IgD-negative memory B cell (primary cell): ENCODE measurements at regions not wholly inside any gene's neighbourhood (a gene's known extent, or its start where the extent isn't known, plus 50 kb on each side); places are given as distances from the start of the nearest gene placed in this dataset.

Source experiments
- H3K27ac Mint-ChIP-seq, 3 donors: one replicate each; pipeline ENCODE4 v1.8.0; 2020 to 2022; ENCODE audit warnings: mild to moderate bottlenecking in 3 of 3, mixed read lengths in 3 of 3, moderate library complexity in 1 of 3
- H3K27me3 Mint-ChIP-seq: one replicate; pipeline ENCODE4 v1.8.0; 2021; ENCODE audit warnings: mixed read lengths
- H3K36me3 Mint-ChIP-seq: one replicate; pipeline ENCODE4 v1.8.0; 2020; ENCODE audit warnings: mild to moderate bottlenecking, mixed read lengths
- H3K4me1 Mint-ChIP-seq, 3 donors: one replicate each; pipeline ENCODE4 v1.8.0; 2020 to 2022; ENCODE audit warnings: mixed read lengths in 3 of 3, mild to moderate bottlenecking in 1 of 3
- H3K4me3 Mint-ChIP-seq, 4 donors: one replicate each; pipeline ENCODE4 v1.8.0; 2020 to 2022; ENCODE audit warnings: mild to moderate bottlenecking in 4 of 4, mixed read lengths in 4 of 4, moderate library complexity in 3 of 4
- H3K9me3 Mint-ChIP-seq, 3 donors: one replicate each; pipeline ENCODE4 v1.8.0; 2020 to 2021; ENCODE audit warnings: mixed read lengths in 3 of 3, mild to moderate bottlenecking in 1 of 3

DNA sequence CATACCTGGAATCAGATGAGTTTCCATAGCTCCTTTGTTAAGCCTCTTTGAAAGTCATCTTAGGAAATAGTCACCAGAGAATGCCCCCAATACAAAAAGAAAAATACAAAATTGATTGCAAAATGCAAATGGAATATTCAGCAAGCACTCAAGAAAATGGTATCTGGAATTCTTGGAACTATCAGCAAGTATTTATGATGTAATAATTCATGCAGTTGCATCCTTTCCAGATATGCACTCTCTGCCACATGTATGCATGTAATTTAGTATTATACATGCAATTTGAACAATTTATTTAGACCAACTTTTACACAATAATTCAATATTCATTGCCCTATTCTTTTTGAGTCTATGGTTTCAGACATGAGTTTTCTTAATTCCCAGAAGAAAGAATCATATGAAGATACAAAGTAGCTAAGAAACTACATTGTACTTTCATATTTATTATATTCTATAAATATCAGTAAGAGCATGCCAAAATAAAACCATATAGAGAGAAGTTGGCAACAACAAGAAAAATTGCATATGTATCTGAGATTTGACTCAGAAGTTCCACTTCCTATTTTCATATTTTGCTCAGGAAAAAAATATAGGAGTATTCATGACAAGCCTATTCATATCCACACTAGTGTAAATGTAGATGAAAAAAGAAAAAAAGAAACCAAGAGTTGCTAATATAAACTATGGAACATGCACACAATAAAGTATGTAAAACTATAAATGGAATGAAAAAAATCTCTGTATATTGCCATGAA, 338.5 kb downstream of the SEMA3D start:
- Mint-ChIP-seq H3K4me3 (no peak overlapping the region), H3K27me3 (no peaks in the 10 kb centered on the region), H3K36me3 (no peaks in the 10 kb centered on the region), H3K4me1 (no peaks in the 10 kb centered on the region), H3K27ac (no peak overlapping the region), H3K9me3 (peaks cover 0 to 2% (median 0%) of the 10 kb centered on the region in 3 donors)

- Mint-ChIP-seq H3K27me3 (no peaks in the 10 kb centered on the region), H3K4me1 (no peaks in the 10 kb centered on the region), H3K36me3 (no peaks in the 10 kb centered on the region), H3K4me3 (no peak overlapping the region), H3K27ac (no peak overlapping the region), H3K9me3 (peaks cover 0 to 2% (median 0%) of the 10 kb centered on the region in 3 donors)
Observed at GRCh38 chr7:84847790-84848189, 339.1 kb downstream of the SEMA3D start.

GRCh38 chr7:84847038-84847437, 339.8 kb downstream of the SEMA3D start:
- Mint-ChIP-seq H3K36me3 (no peaks in the 10 kb centered on the region), H3K27me3 (no peaks in the 10 kb centered on the region), H3K27ac (no peak overlapping the region), H3K9me3 (peaks cover 0 to 2% (median 0%) of the 10 kb centered on the region in 3 donors), H3K4me1 (no peaks in the 10 kb centered on the region), H3K4me3 (no peak overlapping the region)

GRCh38 chr7:84845971-84846370, 340.9 kb downstream of the SEMA3D start:
- peaks cover 0 to 2% (median 0%) of the 10 kb centered on the region in 3 donors for H3K9me3 Mint-ChIP-seq
- H3K27me3 Mint-ChIP-seq, result no peaks in the 10 kb centered on the region
- H3K27ac Mint-ChIP-seq, result no peak overlapping the region
- H3K36me3 Mint-ChIP-seq, result no peaks in the 10 kb centered on the region
- no peak overlapping the region for H3K4me3 Mint-ChIP-seq
- H3K4me1 Mint-ChIP-seq, result no peaks in the 10 kb centered on the region

- Mint-ChIP-seq H3K4me1 (no peaks in the 10 kb centered on the region), H3K27me3 (no peaks in the 10 kb centered on the region), H3K36me3 (no peaks in the 10 kb centered on the region), H3K9me3 (peaks cover 0 to 3% (median 2%) of the 10 kb centered on the region in 3 donors), H3K27ac (no peak overlapping the region), H3K4me3 (no peak overlapping the region)
Observed at GRCh38 chr7:84844771-84845170, 342.1 kb downstream of the SEMA3D start.

GRCh38 chr7:84841809-84842208, 345.0 kb downstream of the SEMA3D start:
- Mint-ChIP-seq H3K27me3 (no peaks in the 10 kb centered on the region), H3K4me3 (no peak overlapping the region), H3K4me1 (no peaks in the 10 kb centered on the region), H3K36me3 (no peaks in the 10 kb centered on the region), H3K9me3 (peaks cover 0 to 6% (median 0%) of the 10 kb centered on the region in 3 donors), H3K27ac (no peak overlapping the region)

- Mint-ChIP-seq H3K36me3 (no peaks in the 10 kb centered on the region), H3K9me3 (peaks cover 0 to 11% (median 2%) of the 10 kb centered on the region in 3 donors), H3K4me1 (no peaks in the 10 kb centered on the region), H3K27me3 (no peaks in the 10 kb centered on the region), H3K27ac (no peak overlapping the region), H3K4me3 (no peak overlapping the region)
Observed at GRCh38 chr7:84838857-84839256, 348.0 kb downstream of the SEMA3D start.

- no peak overlapping the region for H3K4me3 Mint-ChIP-seq
- peaks cover 0 to 16% (median 4%) of the 10 kb centered on the region in 3 donors for H3K9me3 Mint-ChIP-seq
- H3K4me1 Mint-ChIP-seq, result no peaks in the 10 kb centered on the region
- no peaks in the 10 kb centered on the region for H3K27me3 Mint-ChIP-seq
- H3K27ac Mint-ChIP-seq, result no peak overlapping the region
- H3K36me3 Mint-ChIP-seq, result no peaks in the 10 kb centered on the region
Observed at GRCh38 chr7:84837405-84837804, 349.5 kb downstream of the SEMA3D start.

GRCh38 chr7:84829719-84830118, 357.1 kb downstream of the SEMA3D start:
- Mint-ChIP-seq H3K27ac (no peak overlapping the region), H3K27me3 (no peaks in the 10 kb centered on the region), H3K4me3 (no peak overlapping the region), H3K36me3 (no peaks in the 10 kb centered on the region), H3K4me1 (no peaks in the 10 kb centered on the region), H3K9me3 (peaks cover 4 to 18% (median 5%) of the 10 kb centered on the region in 3 donors)

DNA sequence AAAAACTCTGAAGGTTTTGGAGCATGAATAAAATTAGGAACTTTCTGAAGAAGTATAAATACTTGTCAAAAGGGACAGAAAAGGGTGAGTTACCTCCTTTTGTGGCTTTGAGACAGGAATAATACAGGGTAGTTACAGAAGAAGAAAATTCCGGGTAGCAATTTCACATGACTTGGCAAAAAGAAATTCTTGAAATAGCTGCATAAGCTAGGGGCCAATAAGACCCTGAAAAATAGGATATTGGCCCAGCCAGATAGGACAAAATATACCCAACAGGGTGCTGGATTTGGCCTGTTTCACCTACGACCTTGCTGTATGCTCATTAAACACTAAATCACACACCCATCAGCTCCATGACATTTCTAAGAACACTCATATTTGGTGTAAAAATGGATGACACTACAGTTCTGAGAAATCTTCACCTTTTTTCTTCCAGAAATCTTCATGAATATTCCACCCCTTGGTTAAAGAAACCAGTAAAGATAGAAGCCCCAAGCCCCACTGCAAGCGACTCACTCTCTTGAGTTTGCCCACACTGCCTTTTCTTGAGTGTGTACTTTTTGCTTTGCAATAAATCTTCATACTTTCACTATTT, 362.7 kb downstream of the SEMA3D start:
- no peak overlapping the region for H3K4me3 Mint-ChIP-seq
- H3K36me3 Mint-ChIP-seq, result no peaks in the 10 kb centered on the region
- H3K27ac Mint-ChIP-seq, result no peak overlapping the region
- no peaks in the 10 kb centered on the region for H3K4me1 Mint-ChIP-seq
- peaks cover 2 to 13% (median 5%) of the 10 kb centered on the region in 3 donors for H3K9me3 Mint-ChIP-seq
- H3K27me3 Mint-ChIP-seq, result no peaks in the 10 kb centered on the region

DNA sequence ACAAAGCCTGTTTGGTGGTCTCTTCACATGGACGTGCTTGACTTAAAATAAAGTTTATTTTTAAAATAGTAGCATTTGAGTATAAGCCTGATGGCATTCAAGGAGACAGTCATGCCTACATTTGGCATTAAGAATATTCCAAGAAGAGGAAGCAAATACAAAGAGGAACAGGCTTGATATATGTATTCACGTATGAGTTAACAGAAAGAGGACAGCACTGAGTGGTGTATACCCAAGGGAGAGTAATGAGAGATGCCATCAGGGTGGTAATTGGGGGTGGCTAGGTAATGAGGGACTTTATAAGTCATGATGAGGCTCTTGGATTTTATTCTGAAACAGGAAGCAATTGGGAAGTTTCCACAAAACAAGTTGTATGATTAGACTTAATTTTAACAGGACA, 363.3 kb downstream of the SEMA3D start:
- Mint-ChIP-seq H3K27me3 (no peaks in the 10 kb centered on the region), H3K4me1 (no peaks in the 10 kb centered on the region), H3K27ac (peak overlapping the region in 1 of 3 donors; percentile 36), H3K36me3 (no peaks in the 10 kb centered on the region), H3K4me3 (no peak overlapping the region), H3K9me3 (peaks cover 2 to 13% (median 5%) of the 10 kb centered on the region in 3 donors)

DNA sequence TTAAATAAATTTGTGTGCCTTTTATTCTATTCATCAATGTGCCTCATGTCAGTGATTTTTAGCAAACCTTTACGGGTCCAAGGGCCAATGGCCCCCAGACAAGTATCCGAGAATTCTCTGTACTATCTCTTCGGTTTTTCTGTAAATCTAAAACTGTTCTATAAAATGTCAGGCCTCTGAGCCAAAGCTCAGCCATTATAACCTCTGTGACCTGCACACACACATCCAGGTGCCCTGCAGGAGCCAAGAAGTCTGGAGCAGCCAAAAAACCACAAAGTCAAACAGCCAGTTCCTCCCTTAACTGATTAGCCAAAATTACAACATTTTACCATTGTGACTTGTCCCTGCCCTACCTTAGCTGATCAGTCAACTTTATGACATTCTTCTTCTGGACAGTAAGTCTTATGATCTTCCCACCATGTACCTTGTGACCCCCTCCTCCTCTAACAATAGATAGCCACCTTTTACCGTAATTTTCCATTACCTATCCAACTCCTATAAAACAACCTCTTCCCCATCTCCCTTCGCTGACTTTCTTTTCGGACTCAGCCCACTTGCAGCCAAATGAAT, 363.8 kb downstream of the SEMA3D start:
- no peaks in the 10 kb centered on the region for H3K36me3 Mint-ChIP-seq
- H3K4me3 Mint-ChIP-seq, result no peak overlapping the region
- H3K27me3 Mint-ChIP-seq, result no peaks in the 10 kb centered on the region
- peak overlapping the region in 1 of 3 donors; percentile 36 for H3K27ac Mint-ChIP-seq
- no peaks in the 10 kb centered on the region for H3K4me1 Mint-ChIP-seq
- peaks cover 2 to 13% (median 5%) of the 10 kb centered on the region in 3 donors for H3K9me3 Mint-ChIP-seq

DNA sequence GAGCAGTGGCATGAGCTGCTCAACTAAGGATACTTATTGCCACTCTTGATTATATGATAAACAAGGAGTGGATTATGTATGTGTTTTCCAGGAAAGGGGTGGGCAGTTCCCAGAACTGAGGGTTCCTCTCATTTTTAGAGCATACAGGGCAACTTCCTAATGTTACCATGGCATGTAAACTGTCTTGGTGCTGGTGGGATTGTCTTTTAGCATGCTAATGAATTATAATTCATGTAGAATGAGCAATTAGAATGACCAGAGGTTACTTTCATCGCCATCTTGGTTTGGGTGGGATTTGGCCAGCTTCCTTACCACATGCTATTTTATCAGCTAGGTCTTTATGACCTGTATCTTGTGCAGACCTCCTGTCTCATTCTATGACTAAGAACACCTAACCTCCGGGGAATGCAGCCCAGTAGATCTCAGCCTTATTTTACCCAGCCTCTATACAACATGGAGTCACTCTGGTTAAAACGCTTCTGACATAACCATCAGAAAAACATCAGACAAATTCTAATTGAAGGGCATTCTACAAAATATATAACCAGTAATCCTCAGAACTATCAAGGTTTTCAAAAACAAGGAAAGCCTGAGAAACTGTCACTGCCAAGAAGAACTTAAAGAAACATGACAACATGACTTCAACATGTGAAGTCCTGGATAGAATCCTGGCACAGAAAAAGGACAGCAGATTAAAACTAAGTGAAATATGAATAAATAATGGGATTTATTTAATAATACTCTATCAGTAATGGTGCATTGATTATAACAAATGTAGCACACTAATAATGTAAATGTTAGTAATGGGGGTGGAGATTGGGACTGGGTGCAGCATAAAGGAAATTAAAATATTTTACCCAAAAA, 365.0 kb downstream of the SEMA3D start:
- H3K36me3 Mint-ChIP-seq, result no peaks in the 10 kb centered on the region
- no peak overlapping the region for H3K27ac Mint-ChIP-seq
- H3K9me3 Mint-ChIP-seq, result peaks cover 2 to 13% (median 7%) of the 10 kb centered on the region in 3 donors
- H3K4me3 Mint-ChIP-seq, result no peak overlapping the region
- H3K4me1 Mint-ChIP-seq, result no peaks in the 10 kb centered on the region
- no peaks in the 10 kb centered on the region for H3K27me3 Mint-ChIP-seq

DNA sequence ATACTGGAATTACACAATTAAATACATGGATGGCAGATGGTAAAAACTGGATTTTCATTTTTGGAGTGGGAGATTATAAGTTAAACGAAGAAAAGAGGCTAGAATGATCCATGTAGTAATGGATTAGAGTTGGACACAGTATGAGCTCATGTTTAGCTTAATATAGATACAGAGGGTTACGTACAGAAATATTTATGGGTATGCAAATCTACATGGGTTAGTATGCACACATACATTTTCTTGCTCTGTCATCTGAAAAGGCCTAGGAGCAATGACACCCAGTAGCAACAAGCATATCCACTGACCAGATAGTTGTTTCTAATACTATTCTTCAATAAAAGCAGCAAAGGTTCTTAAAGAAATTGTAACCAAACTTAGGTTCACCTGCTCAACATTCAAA, 366.4 kb downstream of the SEMA3D start:
- Mint-ChIP-seq H3K4me3 (no peak overlapping the region), H3K4me1 (no peaks in the 10 kb centered on the region), H3K27me3 (no peaks in the 10 kb centered on the region), H3K9me3 (peaks cover 2 to 8% (median 5%) of the 10 kb centered on the region in 3 donors), H3K36me3 (no peaks in the 10 kb centered on the region), H3K27ac (no peak overlapping the region)

GRCh38 chr7:84817016-84817415, 369.8 kb downstream of the SEMA3D start:
- no peaks in the 10 kb centered on the region for H3K27me3 Mint-ChIP-seq
- H3K4me1 Mint-ChIP-seq, result no peaks in the 10 kb centered on the region
- H3K4me3 Mint-ChIP-seq, result no peak overlapping the region
- no peaks in the 10 kb centered on the region for H3K36me3 Mint-ChIP-seq
- no peak overlapping the region for H3K27ac Mint-ChIP-seq
- peaks cover 0 to 2% (median 0%) of the 10 kb centered on the region in 3 donors for H3K9me3 Mint-ChIP-seq
